HCT116 (cell line): ENCODE measurements at regions not wholly inside any gene's neighbourhood (a gene's known extent, or its start where the extent isn't known, plus 50 kb on each side); places are given as distances from the start of the nearest gene placed in this dataset.
A peak's percentile ranks its signal among the peaks of the same experiment; 100 is the strongest.

Experiments used
- ATAC-seq: fragments of 200-7000 bp; cut with Tn5 transposase; 2 replicates; pipeline ENCODE4 v1.9.1; 2020; ENCODE audit warnings: mild to moderate bottlenecking, moderate library complexity
- BruUV-seq: library from RNA; stranded (reverse); fragments of 400-500 nt; replicated peaks from 2 replicates; lab custom pipeline; 2021; lab: Mats Ljungman, UMichigan
- CTCF ChIA-PET: fragments of 300-600 bp; sonication (Branson Sonifier 250); formaldehyde crosslinking; loops from one replicate; lab custom pipeline; 2021; ENCODE audit warnings: antibody characterized with exemption; lab: Charles Lee
- POLR2A ChIA-PET: fragments of 300-600, 350-600 bp; sonication (Branson Sonifier 250); formaldehyde crosslinking; loops from one replicate; lab custom pipeline; 2021; ENCODE audit warnings: antibody characterized with exemption; lab: Charles Lee
- RAD21 ChIA-PET, 2 experiments: fragments of 300-600 bp; sonication (Branson Sonifier 250); formaldehyde crosslinking; loops; one replicate each; lab custom pipeline; 2023; ENCODE audit warnings: low total read pairs in 2 of 2; ENCODE audit not compliant: uncharacterized antibody in 2 of 2, unreplicated experiment in 2 of 2, low non-redundant PET in 1 of 2; lab: Charles Lee
- DNase-seq: peaks from one replicate; pipeline ENCODE4 v3.0.0-alpha.2; 2010; ENCODE audit warnings: low read depth, low spot score
- H2AFZ ChIP-seq: fragments of 200-600 bp; shearing (Covaris generic), sonication (generic); 2 replicates; pipeline ENCODE4 v1.6.1; 2017; ENCODE audit warnings: low read depth, mixed run types, mixed read lengths, antibody characterized with exemption, low read length; ENCODE audit not compliant: poor library complexity, severe bottlenecking
- H3K27ac ChIP-seq: 2 replicates; pipeline ENCODE4 v1.5.1; 2012; ENCODE audit warnings: low read depth, low read length
- H3K27me3 ChIP-seq: fragments of 200-600 bp; sonication (generic); 2 replicates; pipeline ENCODE4 v1.6.1; 2016; ENCODE audit warnings: mixed run types, low read length, mixed read lengths; ENCODE audit not compliant: insufficient read depth
- H3K36me3 ChIP-seq, 2 experiments: fragments of 200-500 bp in 1 of 2; fragments of 200-600 bp in 1 of 2; sonication (Bioruptor generic) in 1 of 2; sonication (generic) in 1 of 2; 2 replicates each; pipeline versions ENCODE4 v1.5.1 to v1.6.1; 2014 to 2016; ENCODE audit warnings: low read length in 2 of 2, inconsistent platforms in 1 of 2, mixed read lengths in 1 of 2, mixed run types in 1 of 2; ENCODE audit not compliant: insufficient read depth in 2 of 2, control insufficient read depth in 1 of 2
- H3K4me1 ChIP-seq, 2 experiments: fragments of 200-600 bp in 1 of 2; sonication (generic) in 1 of 2; 2 replicates each; pipeline versions ENCODE4 v1.5.1 to v1.6.1; 2012 to 2017; ENCODE audit warnings: low read length in 2 of 2, inconsistent platforms in 1 of 2, mild to moderate bottlenecking in 1 of 2, mixed read lengths in 1 of 2, mixed run types in 1 of 2, moderate library complexity in 1 of 2; ENCODE audit not compliant: insufficient read depth in 2 of 2, control insufficient read depth in 1 of 2
- H3K4me2 ChIP-seq: fragments of 200-600 bp; sonication (generic); 2 replicates; pipeline ENCODE4 v1.6.1; 2017; ENCODE audit warnings: mixed run types, low read length, mixed read lengths
- H3K4me3 ChIP-seq, 2 experiments: fragments of 200-600 bp in 1 of 2; sonication (generic) in 1 of 2; replicated peaks in 1 of 2; 2 replicates each; pipeline ENCODE4 v1.5.1; 2011 to 2016; ENCODE audit warnings: low read length in 2 of 2, control low read depth in 1 of 2, low read depth in 1 of 2, mild to moderate bottlenecking in 1 of 2, mixed read lengths in 1 of 2, mixed run types in 1 of 2
- H3K79me2 ChIP-seq: fragments of 200-600 bp; sonication (generic); 2 replicates; pipeline ENCODE4 v1.6.1; 2017; ENCODE audit warnings: mild to moderate bottlenecking, mixed run types, low read length, moderate library complexity, mixed read lengths; ENCODE audit not compliant: insufficient read depth
- H3K9ac ChIP-seq: fragments of 200-600 bp; sonication (generic); 2 replicates; pipeline ENCODE4 v1.6.1; 2016; ENCODE audit warnings: low read length, mixed read lengths
- H3K9me2 ChIP-seq: fragments of 200-600 bp; sonication (generic), shearing (Covaris generic); 2 replicates; pipeline ENCODE4 v1.6.1; 2017; ENCODE audit warnings: mixed run types, mild to moderate bottlenecking, moderate library complexity; ENCODE audit not compliant: insufficient read depth
- H3K9me3 ChIP-seq, 2 experiments: fragments of 200-500 bp in 1 of 2; fragments of 200-600 bp in 1 of 2; sonication (Bioruptor generic) in 1 of 2; sonication (generic) in 1 of 2; 2 replicates each; pipeline ENCODE4 v1.6.1; 2014 to 2017; ENCODE audit warnings: low read length in 2 of 2, mixed read lengths in 2 of 2, inconsistent platforms in 1 of 2, low read depth in 1 of 2, mild to moderate bottlenecking in 1 of 2, mixed run types in 1 of 2, moderate library complexity in 1 of 2; ENCODE audit not compliant: control insufficient read depth in 1 of 2, insufficient read depth in 1 of 2
- H4K20me1 ChIP-seq: fragments of 200-600 bp; sonication (generic), shearing (Covaris generic); 2 replicates; pipeline ENCODE4 v1.6.1; 2017; ENCODE audit warnings: mixed run types, mild to moderate bottlenecking, moderate library complexity; ENCODE audit not compliant: insufficient read depth
- CBX3 ChIP-seq: IDR thresholded peaks from 2 replicates; pipeline ENCODE4 v1.6.1; 2012; ENCODE audit warnings: low read depth
- EGR1 ChIP-seq: IDR thresholded peaks from 2 replicates; pipeline ENCODE4 v1.6.1; 2012; ENCODE audit warnings: low read depth
- ELF1 ChIP-seq: IDR thresholded peaks from 2 replicates; pipeline ENCODE4 v1.6.1; 2012; ENCODE audit warnings: low read depth, borderline replicate concordance
- FOSL1 ChIP-seq: IDR thresholded peaks from 2 replicates; pipeline ENCODE4 v1.6.1; 2012; ENCODE audit warnings: low read depth
- JUND ChIP-seq: IDR thresholded peaks from 2 replicates; pipeline ENCODE4 v1.6.1; 2012
- MAX ChIP-seq: IDR thresholded peaks from 2 replicates; pipeline ENCODE4 v1.6.1; 2012
- ZFX ChIP-seq: fragments of 450-650 bp; IDR thresholded peaks from 2 replicates; pipeline ENCODE4 v1.6.1; 2017
- intact Hi-C: fragments of 100-400 bp; cut with micrococcal nuclease; formaldehyde crosslinking; loops from 2 replicates; pipeline ENCODE4 v1.10.0; 2022

GRCh38 chr12:90819709-90820108 lies 135.3 kb downstream of the CCER1 start:
- ChIA-PET CTCF (no interaction called here), POLR2A (no interaction called here), RAD21 (no interaction called here)
- intact Hi-C loops, result no loop called here
- Histone ChIP-seq H3K27me3 (no peaks in the 10 kb centered on the region), H3K27ac (no peak overlapping the region), H2AFZ (no peak overlapping the region), H3K9ac (no peak overlapping the region), H3K4me1 (no peaks in the 10 kb centered on the region), H3K4me2 (no peak overlapping the region), H3K36me3 (no peaks in the 10 kb centered on the region), H3K4me3 (no peak overlapping the region), H3K9me2 (no peaks in the 10 kb centered on the region), H3K79me2 (no peaks in the 10 kb centered on the region), H3K9me3 (no peaks in the 10 kb centered on the region), H4K20me1 (no peaks in the 10 kb centered on the region)
- TF ChIP-seq FOSL1, result no peak
- no peak for TF ChIP-seq CBX3
- TF ChIP-seq ELF1, result no peak
- TF ChIP-seq ZFX, result no peak
- TF ChIP-seq MAX, result no peak
- no TSS peak for BruUV-seq
- DNase-seq, result no peak
- ATAC-seq, result no peak

GRCh38 chr12:90816353-90817089 lies 138.5 kb downstream of the CCER1 start:
- ATAC-seq (no peak), DNase-seq (no peak)
- no peaks in the 10 kb centered on the region for H3K9me3 ChIP-seq
- no peak overlapping the region for H3K9ac ChIP-seq
- H3K4me3 ChIP-seq, result no peak overlapping the region
- no peaks in the 10 kb centered on the region for H3K36me3 ChIP-seq
- H2AFZ ChIP-seq, result peak overlapping the region; percentile 20
- no TSS peak for BruUV-seq
- POLR2A ChIA-PET, result no interaction called here
- CTCF ChIA-PET, result no interaction called here
- TF ChIP-seq JUND, result no peak
- TF ChIP-seq EGR1, result no peak
- no peaks in the 10 kb centered on the region for H3K27me3 ChIP-seq
- RAD21 ChIA-PET, result no interaction called here
- H4K20me1 ChIP-seq, result no peaks in the 10 kb centered on the region
- H3K79me2 ChIP-seq, result no peaks in the 10 kb centered on the region
- no peaks in the 10 kb centered on the region for H3K9me2 ChIP-seq
- H3K4me2 ChIP-seq, result no peak overlapping the region
- intact Hi-C loops, result no loop called here
- H3K27ac ChIP-seq, result no peak overlapping the region
- H3K4me1 ChIP-seq, result no peaks in the 10 kb centered on the region
